H1 (cell line): ENCODE measurements at regions not wholly inside any gene's neighbourhood (a gene's known extent, or its start where the extent isn't known, plus 50 kb on each side); places are given as distances from the start of the nearest gene placed in this dataset.

ENCODE experiments used
- CTCF ChIA-PET: fragments of 300-600 bp; sonication (Branson Sonifier 250); formaldehyde crosslinking; loops from one replicate; lab custom pipeline; 2021; ENCODE audit not compliant: partially characterized antibody; lab: Charles Lee
- POLR2A ChIA-PET: fragments of 300-600 bp; sonication (Branson Sonifier 250); formaldehyde crosslinking; loops from one replicate; lab custom pipeline; 2021; ENCODE audit warnings: inconsistent platforms; ENCODE audit not compliant: partially characterized antibody; lab: Charles Lee
- DNase-seq, 2 experiments: peaks; one replicate each; pipeline versions ENCODE4 v3.0.0 to v3.0.0-alpha.2; 2010 to 2022; ENCODE audit warnings: low spot score in 2 of 2, low read depth in 1 of 2, mixed read lengths in 1 of 2
- FAIRE-seq: peaks from 2 replicates; lab custom pipeline; 2011; peaks lifted over from hg19 to GRCh38; lab: Jason Lieb, UNC
- H2AFZ ChIP-seq: 2 replicates; pipeline ENCODE4 v1.8.1; 2012; ENCODE audit warnings: low read length, inconsistent platforms
- H2AK5ac ChIP-seq: 2 replicates; pipeline ENCODE4 v1.6.1; 2013; ENCODE audit warnings: low read depth, low read length
- H2BK120ac ChIP-seq: replicated peaks from 2 replicates; pipeline ENCODE3; 2013; ENCODE audit warnings: low read depth, low read length, inconsistent platforms
- H2BK12ac ChIP-seq: 2 replicates; pipeline ENCODE4 v1.6.1; 2013; ENCODE audit warnings: low read depth, low read length
- H2BK15ac ChIP-seq: 2 replicates; pipeline ENCODE4 v1.6.1; 2013; ENCODE audit warnings: low read length
- H2BK20ac ChIP-seq: 2 replicates; pipeline ENCODE4 v1.6.1; 2013; ENCODE audit warnings: low read length
- H2BK5ac ChIP-seq: 2 replicates; pipeline ENCODE4 v1.6.1; 2013; ENCODE audit warnings: low read depth, low read length
- H3K14ac ChIP-seq: 2 replicates; pipeline ENCODE4 v1.6.1; 2013; ENCODE audit warnings: inconsistent platforms; ENCODE audit not compliant: insufficient read length
- H3K18ac ChIP-seq: 2 replicates; pipeline ENCODE4 v1.6.1; 2013; ENCODE audit warnings: low read length; ENCODE audit errors: extremely low read depth
- H3K23ac ChIP-seq: 2 replicates; pipeline ENCODE4 v1.6.1; 2013; ENCODE audit warnings: inconsistent platforms; ENCODE audit not compliant: insufficient read length
- H3K23me2 ChIP-seq: 2 replicates; pipeline ENCODE4 v1.6.1; 2013; ENCODE audit warnings: low read depth, low read length
- H3K27ac ChIP-seq: 2 replicates; pipeline ENCODE4 v1.6.1; 2011; ENCODE audit warnings: low read depth, low read length, inconsistent platforms
- H3K27me3 ChIP-seq, 4 experiments: replicated peaks in 1 of 4; 1 replicate in 1 of 4; 2 replicates in 3 of 4; pipeline versions ENCODE4 v1.6.1 to v1.8.1; 2011 to 2013; ENCODE audit warnings: low read length in 3 of 4, mild to moderate bottlenecking in 3 of 4, inconsistent platforms in 2 of 4, mixed read lengths in 2 of 4, moderate library complexity in 1 of 4; ENCODE audit not compliant: control insufficient read depth in 3 of 4, insufficient read depth in 3 of 4; ENCODE audit errors: extremely low read depth in 1 of 4
- H3K36me3 ChIP-seq, 4 experiments: 2 replicates each; pipeline versions ENCODE4 v1.6.1 to v1.8.1; 2011 to 2013; ENCODE audit warnings: mild to moderate bottlenecking in 4 of 4, low read length in 3 of 4, moderate library complexity in 2 of 4, control low read depth in 1 of 4, inconsistent platforms in 1 of 4; ENCODE audit not compliant: insufficient read depth in 4 of 4, control insufficient read depth in 2 of 4
- H3K4ac ChIP-seq: replicated peaks from 2 replicates; pipeline ENCODE3; 2013; ENCODE audit warnings: low read length, low read depth, mixed read lengths, inconsistent platforms; ENCODE audit not compliant: insufficient read length
- H3K4me1 ChIP-seq, 4 experiments: replicated peaks in 1 of 4; 1 replicate in 1 of 4; 2 replicates in 3 of 4; pipeline versions ENCODE4 v1.6.1 to v1.8.1; 2011 to 2013; ENCODE audit warnings: low read length in 3 of 4, inconsistent platforms in 2 of 4, mixed read lengths in 1 of 4; ENCODE audit not compliant: insufficient read depth in 4 of 4, control insufficient read depth in 3 of 4
- H3K4me2 ChIP-seq, 2 experiments: 2 replicates each; pipeline versions ENCODE4 v1.6.1 to v1.8.1; 2011 to 2013; ENCODE audit warnings: low read depth in 2 of 2, low read length in 2 of 2, control low read depth in 1 of 2, inconsistent platforms in 1 of 2, mild to moderate bottlenecking in 1 of 2; ENCODE audit not compliant: insufficient read depth in 1 of 2
- H3K4me3 ChIP-seq, 4 experiments: fragments of 200-600, 300-600 bp in 1 of 4; sonication (generic), shearing (Covaris generic), sonication (Bioruptor Twin) in 1 of 4; 2 replicates each; pipeline versions ENCODE4 v1.5.1 to v1.8.1; 2011 to 2016; ENCODE audit warnings: low read length in 4 of 4, low read depth in 3 of 4, control low read depth in 2 of 4, inconsistent platforms in 2 of 4, mild to moderate bottlenecking in 2 of 4, mixed read lengths in 1 of 4, moderate library complexity in 1 of 4; ENCODE audit not compliant: insufficient read depth in 2 of 4; ENCODE audit errors: extremely low read depth in 1 of 4
- H3K56ac ChIP-seq: replicated peaks from 2 replicates; pipeline ENCODE3; 2013; ENCODE audit warnings: low read depth, mild to moderate bottlenecking, mixed read lengths, low read length, inconsistent platforms; ENCODE audit not compliant: insufficient read length
- H3K79me1 ChIP-seq: 2 replicates; pipeline ENCODE4 v1.6.1; 2013; ENCODE audit warnings: low read depth, low read length, control low read depth
- H3K79me2 ChIP-seq, 2 experiments: 2 replicates each; pipeline versions ENCODE4 v1.6.1 to v1.8.1; 2012 to 2013; ENCODE audit warnings: low read length in 2 of 2, mild to moderate bottlenecking in 2 of 2, inconsistent platforms in 1 of 2; ENCODE audit not compliant: insufficient read depth in 2 of 2, control insufficient read depth in 1 of 2
- H3K9ac ChIP-seq, 4 experiments: replicated peaks in 1 of 4; 1 replicate in 1 of 4; 2 replicates in 3 of 4; pipeline versions ENCODE4 v1.6.1 to v1.8.1; 2011 to 2013; ENCODE audit warnings: low read depth in 3 of 4, low read length in 3 of 4, control low read depth in 2 of 4, mild to moderate bottlenecking in 2 of 4, moderate library complexity in 2 of 4, inconsistent platforms in 1 of 4; ENCODE audit errors: extremely low read depth in 1 of 4
- H3K9me3 ChIP-seq, 2 experiments: 2 replicates each; pipeline versions ENCODE4 v1.6.1 to v1.8.1; 2012 to 2013; ENCODE audit warnings: mild to moderate bottlenecking in 2 of 2, moderate library complexity in 2 of 2, control low read depth in 1 of 2, inconsistent platforms in 1 of 2, low read depth in 1 of 2, low read length in 1 of 2, mixed read lengths in 1 of 2; ENCODE audit not compliant: insufficient read depth in 2 of 2
- H4K20me1 ChIP-seq, 2 experiments: replicated peaks in 1 of 2; 2 replicates each; pipeline versions ENCODE3 to v1.8.1; 2011 to 2013; ENCODE audit warnings: inconsistent platforms in 2 of 2, low read length in 2 of 2, mild to moderate bottlenecking in 1 of 2; ENCODE audit not compliant: insufficient read depth in 2 of 2, control insufficient read depth in 1 of 2
- H4K5ac ChIP-seq: 2 replicates; pipeline ENCODE4 v1.6.1; 2013; ENCODE audit warnings: low read length, low read depth, mixed read lengths, inconsistent platforms; ENCODE audit not compliant: insufficient read length
- H4K8ac ChIP-seq: 2 replicates; pipeline ENCODE4 v1.8.0; 2013; ENCODE audit warnings: mild to moderate bottlenecking, moderate library complexity, low read length, inconsistent platforms; ENCODE audit not compliant: insufficient read depth; ENCODE audit errors: extremely low read depth
- H4K91ac ChIP-seq: replicated peaks from 2 replicates; pipeline ENCODE3; 2013; ENCODE audit warnings: low read length, mixed read lengths, inconsistent platforms; ENCODE audit not compliant: insufficient read length
- ATF3 ChIP-seq: IDR thresholded peaks from 2 replicates; pipeline ENCODE4 v1.6.1; 2011; ENCODE audit warnings: low read depth, mild to moderate bottlenecking, low read length; ENCODE audit not compliant: insufficient read depth
- CBX8 ChIP-seq: fragments of 300-800, 300-1000 bp; sonication (generic); IDR thresholded peaks from 2 replicates; pipeline ENCODE4 v1.7.1; 2016; ENCODE audit warnings: low read depth, low read length, borderline replicate concordance
- JUN ChIP-seq: IDR thresholded peaks from 2 replicates; pipeline ENCODE4 v1.6.1; 2011; ENCODE audit warnings: low read depth, mild to moderate bottlenecking, improper control_type of control experiment, low read length
- MAFK ChIP-seq: IDR thresholded peaks from 2 replicates; pipeline ENCODE4 v1.6.1; 2012; ENCODE audit warnings: low read depth, mild to moderate bottlenecking, improper control_type of control experiment, low read length
- NRF1 ChIP-seq: IDR thresholded peaks from 2 replicates; pipeline ENCODE4 v1.6.1; 2011; ENCODE audit warnings: mild to moderate bottlenecking, low read depth, low read length, improper control_type of control experiment
- RAD21 ChIP-seq, 2 experiments: IDR thresholded peaks in 1 of 2; conservative IDR thresholded peaks in 1 of 2; 2 replicates each; pipeline ENCODE4 v1.6.1; 2011; ENCODE audit warnings: low read depth in 2 of 2, low read length in 2 of 2, improper control_type of control experiment in 1 of 2, inconsistent platforms in 1 of 2, mild to moderate bottlenecking in 1 of 2, moderate library complexity in 1 of 2
- RNF2 ChIP-seq: fragments of 200-900, 300-1000 bp; sonication (generic); IDR thresholded peaks from 2 replicates; pipeline ENCODE4 v1.7.1; 2016; ENCODE audit warnings: borderline replicate concordance, low read depth, mild to moderate bottlenecking, antibody characterized with exemption, low read length; ENCODE audit not compliant: poor library complexity, severe bottlenecking; ENCODE audit errors: missing control alignments
- SRF ChIP-seq: IDR thresholded peaks from 2 replicates; pipeline ENCODE4 v1.6.1; 2011; ENCODE audit warnings: mild to moderate bottlenecking, low read depth, low read length, moderate library complexity
- YY1 ChIP-seq: IDR thresholded peaks from 2 replicates; pipeline ENCODE4 v1.6.1; 2011; ENCODE audit warnings: low read depth, mild to moderate bottlenecking, low read length
- WGBS, 2 experiments: shearing (Covaris generic) in 1 of 2; methylation state at CpG; one replicate each; pipeline versions ENCODE4 v1.1.6 to v1.1.7; 2013 to 2015; ENCODE audit warnings: low lambda C conversion rate in 2 of 2, mixed read lengths in 2 of 2, inconsistent platforms in 1 of 2, low coverage in 1 of 2, missing lambda C conversion rate in 1 of 2; ENCODE audit not compliant: insufficient replicate concordance in 2 of 2, insufficient coverage in 1 of 2, insufficient read length in 1 of 2; ENCODE audit errors: extremely low coverage in 1 of 2, missing lambda C conversion rate in 1 of 2; 5-methylcytosine and 5-hydroxymethylcytosine counted together

GRCh38 chr14:34164162-34164864, 213.4 kb upstream of the EGLN3 start:
- H3K14ac ChIP-seq, result no peak overlapping the region
- no peaks in the 10 kb centered on the region for H3K79me2 ChIP-seq
- H4K8ac ChIP-seq, result no peak overlapping the region
- H3K27ac ChIP-seq, result no peak overlapping the region
- H2BK120ac ChIP-seq, result no peak overlapping the region
- CTCF ChIA-PET, result interaction anchor here (1.1 kb wide), 1 partner anchor 26 kb away, joined by 3 read pairs; no protein-coding TSS in a partner anchor
- no peak overlapping the region for H3K4ac ChIP-seq
- H3K27me3 ChIP-seq, result no peaks in the 10 kb centered on the region
- H4K5ac ChIP-seq, result no peak overlapping the region
- H3K4me2 ChIP-seq, result no peak overlapping the region
- no peak overlapping the region for H3K4me3 ChIP-seq
- no peak overlapping the region for H2BK15ac ChIP-seq
- 77% methylated on average over 6 of the region's 6 CpGs; no CpG with 5 or more reads in 1 of the 2 experiments for WGBS, 2 experiments
- no peak overlapping the region for H2AK5ac ChIP-seq
- no peak overlapping the region for H2BK12ac ChIP-seq
- DNase-seq (no peak), FAIRE-seq (no peak)
- H4K91ac ChIP-seq, result no peak overlapping the region
- no peak overlapping the region for H3K56ac ChIP-seq
- H2BK5ac ChIP-seq, result no peak overlapping the region
- no peaks in the 10 kb centered on the region for H3K4me1 ChIP-seq
- H3K9ac ChIP-seq, result no peak overlapping the region
- H3K36me3 ChIP-seq, result no peaks in the 10 kb centered on the region
- no peaks in the 10 kb centered on the region for H4K20me1 ChIP-seq
- H2AFZ ChIP-seq, result 0 out of 2 replicates have a peak overlapping the region, but pooled peaks have one; percentile 18
- no peak overlapping the region for H3K18ac ChIP-seq
- no peaks in the 10 kb centered on the region for H3K79me1 ChIP-seq
- no peaks in the 10 kb centered on the region for H3K23me2 ChIP-seq
- H3K23ac ChIP-seq, result no peak overlapping the region
- H2BK20ac ChIP-seq, result no peak overlapping the region
- POLR2A ChIA-PET, result no interaction called here
- H3K9me3 ChIP-seq, result no peaks in the 10 kb centered on the region
- TF ChIP-seq ATF3, result no peak
- no peak for TF ChIP-seq CBX8
- TF ChIP-seq RNF2, result no peak
- TF ChIP-seq MAFK, result no peak
- no peak for TF ChIP-seq NRF1
- no peak for TF ChIP-seq JUN
- no peak for TF ChIP-seq RAD21 (IDR thresholded peaks at IDR 0.05 in 1 of 2, conservative IDR thresholded peaks at IDR 0.05 in 1 of 2; ENCODE audit: low read depth in 2 of 2, low read length in 2 of 2)
- TF ChIP-seq YY1, result no peak
- no peak for TF ChIP-seq SRF
